ENCODE measurements at regions not wholly inside any gene's neighbourhood (a gene's known extent, or its start where the extent isn't known, plus 50 kb on each side); places are given as distances from the start of the nearest gene placed in this dataset.

- TF ChIP-seq CTCF (conservative IDR thresholded peaks at IDR 0.05; ENCODE audit: low read depth, low read length) (no peak), EZH2phosphoT487 (IDR thresholded peaks at IDR 0.05; ENCODE audit: borderline replicate concordance, low read length) (no peak), EZH2 (IDR thresholded peaks at IDR 0.05; ENCODE audit: low read length, unreplicated experiment) (no peak)
Observed at GRCh38 chr17:77436058-77436442, 295.3 kb downstream of the SEC14L1 start.

All from PC-3 (cell line).